ENCODE measurements at regions not wholly inside any gene's neighbourhood (a gene's known extent, or its start where the extent isn't known, plus 50 kb on each side); places are given as distances from the start of the nearest gene placed in this dataset.

DNA sequence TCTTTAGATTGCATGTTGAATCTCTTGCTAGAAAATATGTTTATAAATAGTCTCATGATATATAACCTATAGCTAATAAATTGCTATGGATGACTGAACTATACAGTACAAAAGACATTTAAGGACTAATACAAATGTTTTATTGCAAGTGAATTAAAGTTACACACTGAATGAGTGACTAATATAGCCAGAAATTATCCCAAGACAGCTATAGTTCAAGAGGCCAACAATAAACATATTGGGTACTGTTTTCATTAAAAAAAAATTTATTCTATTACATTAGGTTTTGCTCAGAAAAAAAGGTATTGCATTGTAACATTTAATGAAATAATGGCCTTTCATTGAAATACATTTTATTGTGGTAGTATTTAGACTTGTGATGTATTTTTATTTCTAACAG, 819.1 kb downstream of the TRIML1 start:
- TF ChIP-seq, protein P1, sequence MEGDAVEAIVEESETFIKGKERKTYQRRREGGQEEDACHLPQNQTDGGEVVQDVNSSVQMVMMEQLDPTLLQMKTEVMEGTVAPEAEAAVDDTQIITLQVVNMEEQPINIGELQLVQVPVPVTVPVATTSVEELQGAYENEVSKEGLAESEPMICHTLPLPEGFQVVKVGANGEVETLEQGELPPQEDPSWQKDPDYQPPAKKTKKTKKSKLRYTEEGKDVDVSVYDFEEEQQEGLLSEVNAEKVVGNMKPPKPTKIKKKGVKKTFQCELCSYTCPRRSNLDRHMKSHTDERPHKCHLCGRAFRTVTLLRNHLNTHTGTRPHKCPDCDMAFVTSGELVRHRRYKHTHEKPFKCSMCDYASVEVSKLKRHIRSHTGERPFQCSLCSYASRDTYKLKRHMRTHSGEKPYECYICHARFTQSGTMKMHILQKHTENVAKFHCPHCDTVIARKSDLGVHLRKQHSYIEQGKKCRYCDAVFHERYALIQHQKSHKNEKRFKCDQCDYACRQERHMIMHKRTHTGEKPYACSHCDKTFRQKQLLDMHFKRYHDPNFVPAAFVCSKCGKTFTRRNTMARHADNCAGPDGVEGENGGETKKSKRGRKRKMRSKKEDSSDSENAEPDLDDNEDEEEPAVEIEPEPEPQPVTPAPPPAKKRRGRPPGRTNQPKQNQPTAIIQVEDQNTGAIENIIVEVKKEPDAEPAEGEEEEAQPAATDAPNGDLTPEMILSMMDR (IDR thresholded peaks at IDR 0.05; ENCODE audit: low read depth, low read length, poor library complexity, severe bottlenecking), result no peak
- TF ChIP-seq EZH2phosphoT487 (IDR thresholded peaks at IDR 0.05; ENCODE audit: borderline replicate concordance, low read length), result no peak

Measured in DOHH2 (cell line).